H9 (cell line): ENCODE measurements at regions not wholly inside any gene's neighbourhood (a gene's known extent, or its start where the extent isn't known, plus 50 kb on each side); places are given as distances from the start of the nearest gene placed in this dataset.

Source experiments
- DNase-seq: peaks from one replicate; pipeline ENCODE4 v3.0.0-alpha.2; 2017
- H2AFZ ChIP-seq: one replicate; pipeline ENCODE4 v1.6.1; 2013; ENCODE audit warnings: mild to moderate bottlenecking, low read length, control low read depth, moderate library complexity
- H2AK5ac ChIP-seq: 2 replicates; pipeline ENCODE4 v1.6.1; 2013; ENCODE audit warnings: low read length, control low read depth, mixed read lengths; ENCODE audit not compliant: insufficient read length
- H2BK120ac ChIP-seq: one replicate; pipeline ENCODE4 v1.6.1; 2013; ENCODE audit warnings: low read depth, mild to moderate bottlenecking, low read length, control low read depth, inconsistent platforms; ENCODE audit not compliant: poor library complexity, severe bottlenecking
- H2BK12ac ChIP-seq: 2 replicates; pipeline ENCODE4 v1.6.1; 2013; ENCODE audit warnings: low read length, control low read depth, mixed read lengths, low read depth; ENCODE audit not compliant: insufficient read length
- H2BK15ac ChIP-seq: 2 replicates; pipeline ENCODE4 v1.6.1; 2013; ENCODE audit warnings: low read depth, low read length, control low read depth
- H2BK20ac ChIP-seq: one replicate; pipeline ENCODE4 v1.6.1; 2013; ENCODE audit warnings: low read depth, mild to moderate bottlenecking, low read length, control low read depth, inconsistent platforms; ENCODE audit not compliant: poor library complexity, severe bottlenecking
- H2BK5ac ChIP-seq: 2 replicates; pipeline ENCODE4 v1.6.1; 2013; ENCODE audit warnings: low read length, control low read depth, mixed read lengths; ENCODE audit not compliant: insufficient read length
- H3K14ac ChIP-seq: 2 replicates; pipeline ENCODE4 v1.6.1; 2013; ENCODE audit warnings: low read length, control low read depth; ENCODE audit not compliant: insufficient read depth
- H3K18ac ChIP-seq: 2 replicates; pipeline ENCODE4 v1.6.1; 2013; ENCODE audit warnings: low read depth, mild to moderate bottlenecking, mixed read lengths, low read length, control low read depth; ENCODE audit not compliant: insufficient read length
- H3K23ac ChIP-seq: 2 replicates; pipeline ENCODE4 v1.6.1; 2013; ENCODE audit warnings: low read length, control low read depth, mixed read lengths, low read depth; ENCODE audit not compliant: insufficient read length
- H3K23me2 ChIP-seq: 2 replicates; pipeline ENCODE4 v1.6.1; 2013; ENCODE audit warnings: low read depth, mild to moderate bottlenecking, mixed read lengths, low read length, control low read depth; ENCODE audit not compliant: insufficient read length, poor library complexity, severe bottlenecking
- H3K27ac ChIP-seq: 2 replicates; pipeline ENCODE4 v1.5.1; 2013; ENCODE audit warnings: low read length, control low read depth, mixed read lengths, low read depth; ENCODE audit not compliant: insufficient read length
- H3K27me3 ChIP-seq: 2 replicates; pipeline ENCODE4 v1.6.1; 2013; ENCODE audit warnings: low read length, control low read depth, inconsistent platforms; ENCODE audit not compliant: insufficient read depth
- H3K4ac ChIP-seq: 2 replicates; pipeline ENCODE4 v1.6.1; 2013; ENCODE audit warnings: low read depth, mild to moderate bottlenecking, control low read depth, inconsistent platforms, low read length, moderate library complexity
- H3K4me1 ChIP-seq: 2 replicates; pipeline ENCODE4 v1.6.1; 2013; ENCODE audit warnings: low read length, control low read depth, inconsistent platforms; ENCODE audit not compliant: insufficient read depth
- H3K4me2 ChIP-seq: 2 replicates; pipeline ENCODE4 v1.6.1; 2013; ENCODE audit warnings: low read length, control low read depth, mixed read lengths; ENCODE audit not compliant: insufficient read length, insufficient read depth
- H3K56ac ChIP-seq: 2 replicates; pipeline ENCODE4 v1.6.1; 2013; ENCODE audit warnings: low read depth, mild to moderate bottlenecking, mixed read lengths, low read length, control low read depth; ENCODE audit not compliant: insufficient read length
- H3K79me1 ChIP-seq: 2 replicates; pipeline ENCODE4 v1.6.1; 2013; ENCODE audit warnings: low read depth, mild to moderate bottlenecking, moderate library complexity, low read length, control low read depth, inconsistent platforms; ENCODE audit not compliant: insufficient read depth, poor library complexity, severe bottlenecking
- H3K79me2 ChIP-seq: 2 replicates; pipeline ENCODE4 v1.6.1; 2013; ENCODE audit warnings: low read length, control low read depth, inconsistent platforms; ENCODE audit not compliant: insufficient read depth
- H3K9ac ChIP-seq: 2 replicates; pipeline ENCODE4 v1.6.1; 2013; ENCODE audit warnings: low read length, control low read depth, mixed read lengths; ENCODE audit not compliant: insufficient read length; ENCODE audit errors: extremely low read depth
- H3K9me3 ChIP-seq: one replicate; pipeline ENCODE4 v1.6.1; 2013; ENCODE audit warnings: low read depth, low read length, inconsistent platforms; ENCODE audit not compliant: control insufficient read depth
- H3T11ph ChIP-seq: one replicate; pipeline ENCODE4 v1.6.1; 2013; ENCODE audit warnings: mild to moderate bottlenecking, low read length, control low read depth, inconsistent platforms
- H4K20me1 ChIP-seq: one replicate; pipeline ENCODE4 v1.6.1; 2013; ENCODE audit not compliant: control insufficient read depth, insufficient read length, insufficient read depth
- H4K5ac ChIP-seq: 2 replicates; pipeline ENCODE4 v1.6.1; 2013; ENCODE audit warnings: low read depth, mild to moderate bottlenecking, mixed read lengths, low read length, control low read depth; ENCODE audit not compliant: insufficient read length
- H4K8ac ChIP-seq: replicated peaks from 2 replicates; pipeline ENCODE4 v1.6.1; 2013; ENCODE audit warnings: low read length, control low read depth, mixed read lengths, low read depth; ENCODE audit not compliant: insufficient read length
- H4K91ac ChIP-seq: 2 replicates; pipeline ENCODE4 v1.6.1; 2013; ENCODE audit warnings: low read depth, mild to moderate bottlenecking, moderate library complexity, mixed read lengths, low read length, control low read depth; ENCODE audit not compliant: insufficient read length
- H3K27ac Mint-ChIP-seq, 3 experiments: 2 replicates in 2 of 3; 3 replicates in 1 of 3; pipeline ENCODE4 v1.8.0; 2020 to 2021; ENCODE audit warnings: mixed read lengths in 3 of 3, mild to moderate bottlenecking in 1 of 3, moderate library complexity in 1 of 3
- H3K27me3 Mint-ChIP-seq: 2 replicates; pipeline ENCODE4 v1.8.0; 2021; ENCODE audit warnings: low read depth, mild to moderate bottlenecking, moderate library complexity, mixed read lengths
- H3K36me3 Mint-ChIP-seq, 3 experiments: 2 replicates in 2 of 3; 3 replicates in 1 of 3; pipeline ENCODE4 v1.8.0; 2020 to 2021; ENCODE audit warnings: low read depth in 3 of 3, mixed read lengths in 3 of 3; ENCODE audit not compliant: insufficient read depth in 1 of 3
- H3K4me1 Mint-ChIP-seq, 2 experiments: 2 replicates each; pipeline ENCODE4 v1.8.0; 2020; ENCODE audit warnings: mixed read lengths in 2 of 2
- H3K4me3 Mint-ChIP-seq, 2 experiments: 2 replicates in 1 of 2; 3 replicates in 1 of 2; pipeline ENCODE4 v1.8.0; 2020 to 2021; ENCODE audit warnings: mild to moderate bottlenecking in 2 of 2, mixed read lengths in 2 of 2, moderate library complexity in 1 of 2
- H3K9me3 Mint-ChIP-seq, 2 experiments: 2 replicates in 1 of 2; 3 replicates in 1 of 2; pipeline ENCODE4 v1.8.0; 2020; ENCODE audit warnings: mild to moderate bottlenecking in 2 of 2, mixed read lengths in 2 of 2, moderate library complexity in 1 of 2
- WGBS: extraction: QIAGEN DNeasy Blood & Tissue Kit; methylation state at CpG from one replicate; pipeline ENCODE4 v1.1.7; 2013; ENCODE audit warnings: missing lambda C conversion rate, low lambda C conversion rate, mixed read lengths; ENCODE audit not compliant: insufficient read length; ENCODE audit errors: extremely low coverage; 5-methylcytosine and 5-hydroxymethylcytosine counted together
- TF ChIP-seq, protein P1 (sequence below): fragments of 200-600 bp; sonication (generic); conservative IDR thresholded peaks from 3 replicates; pipeline ENCODE4 v1.8.0; 2021; ENCODE audit warnings: antibody characterized with exemption, mild to moderate bottlenecking

GRCh38 chr14:83473416-83474235 lies 1940.0 kb upstream of the SEL1L start:
- Histone ChIP-seq H3K4me2 (no peak overlapping the region), H2BK12ac (no peak overlapping the region), H3K23ac (no peak overlapping the region), H2BK5ac (no peak overlapping the region), H3K27ac (no peak overlapping the region), H3K27me3 (no peaks in the 10 kb centered on the region), H4K91ac (no peak overlapping the region), H2AK5ac (no peak overlapping the region), H2AFZ (no peak overlapping the region), H2BK120ac (no peak overlapping the region), H3K14ac (no peak overlapping the region), H2BK20ac (no peak overlapping the region), H3K9me3 (no peaks in the 10 kb centered on the region), H3K79me2 (no peaks in the 10 kb centered on the region), H3K79me1 (no peaks in the 10 kb centered on the region), H3K56ac (no peak overlapping the region), H3K4ac (no peak overlapping the region), H3K9ac (no peak overlapping the region), H2BK15ac (no peak overlapping the region), H3K23me2 (no peaks in the 10 kb centered on the region), H4K5ac (no peak overlapping the region), H3K4me1 (no peaks in the 10 kb centered on the region), H4K20me1 (no peaks in the 10 kb centered on the region), H4K8ac (no peak overlapping the region), H3K18ac (no peak overlapping the region), H3T11ph (no peak overlapping the region)
- no peaks in the 10 kb centered on the region for H3K9me3 Mint-ChIP-seq
- H3K27me3 Mint-ChIP-seq, result no peaks in the 10 kb centered on the region
- H3K36me3 Mint-ChIP-seq, result no peaks in the 10 kb centered on the region
- H3K4me1 Mint-ChIP-seq, result no peaks in the 10 kb centered on the region
- H3K4me3 Mint-ChIP-seq, result no peak overlapping the region
- no CpG with 5 or more reads among the region's 3 CpGs for WGBS
- TF ChIP-seq, protein P1, sequence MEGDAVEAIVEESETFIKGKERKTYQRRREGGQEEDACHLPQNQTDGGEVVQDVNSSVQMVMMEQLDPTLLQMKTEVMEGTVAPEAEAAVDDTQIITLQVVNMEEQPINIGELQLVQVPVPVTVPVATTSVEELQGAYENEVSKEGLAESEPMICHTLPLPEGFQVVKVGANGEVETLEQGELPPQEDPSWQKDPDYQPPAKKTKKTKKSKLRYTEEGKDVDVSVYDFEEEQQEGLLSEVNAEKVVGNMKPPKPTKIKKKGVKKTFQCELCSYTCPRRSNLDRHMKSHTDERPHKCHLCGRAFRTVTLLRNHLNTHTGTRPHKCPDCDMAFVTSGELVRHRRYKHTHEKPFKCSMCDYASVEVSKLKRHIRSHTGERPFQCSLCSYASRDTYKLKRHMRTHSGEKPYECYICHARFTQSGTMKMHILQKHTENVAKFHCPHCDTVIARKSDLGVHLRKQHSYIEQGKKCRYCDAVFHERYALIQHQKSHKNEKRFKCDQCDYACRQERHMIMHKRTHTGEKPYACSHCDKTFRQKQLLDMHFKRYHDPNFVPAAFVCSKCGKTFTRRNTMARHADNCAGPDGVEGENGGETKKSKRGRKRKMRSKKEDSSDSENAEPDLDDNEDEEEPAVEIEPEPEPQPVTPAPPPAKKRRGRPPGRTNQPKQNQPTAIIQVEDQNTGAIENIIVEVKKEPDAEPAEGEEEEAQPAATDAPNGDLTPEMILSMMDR, result no peak
- no peak for DNase-seq
- H3K27ac Mint-ChIP-seq, result no peak overlapping the region
